IMR-90 (cell line): ENCODE measurements at regions not wholly inside any gene's neighbourhood (a gene's known extent, or its start where the extent isn't known, plus 50 kb on each side); places are given as distances from the start of the nearest gene placed in this dataset.

Experiments
- BHLHE40 ChIP-seq: fragments of 150-350 bp; IDR thresholded peaks from 2 replicates; pipeline ENCODE4 v1.6.1; 2016; ENCODE audit warnings: mild to moderate bottlenecking, low read depth, low read length
- CEBPB ChIP-seq: IDR thresholded peaks from 2 replicates; pipeline ENCODE4 v1.6.1; 2012; ENCODE audit warnings: low read depth, low read length, improper control_type of control experiment
- CHD1 ChIP-seq: IDR thresholded peaks from 2 replicates; pipeline ENCODE4 v1.6.1; 2012; ENCODE audit warnings: low read depth, low read length, improper control_type of control experiment
- CTCF ChIP-seq: conservative IDR thresholded peaks from 2 replicates; pipeline ENCODE4 v1.5.1; 2012; ENCODE audit warnings: mild to moderate bottlenecking, low read depth, low read length, improper control_type of control experiment
- MAZ ChIP-seq: IDR thresholded peaks from 2 replicates; pipeline ENCODE4 v1.6.1; 2012; ENCODE audit warnings: low read depth, mild to moderate bottlenecking, low read length, improper control_type of control experiment, moderate library complexity, borderline replicate concordance
- MXI1 ChIP-seq: IDR thresholded peaks from 2 replicates; pipeline ENCODE4 v1.6.1; 2012; ENCODE audit warnings: low read depth, mild to moderate bottlenecking, low read length, moderate library complexity, borderline replicate concordance
- POLR2A ChIP-seq: IDR thresholded peaks from 2 replicates; pipeline ENCODE4 v1.6.1; 2012; ENCODE audit warnings: mild to moderate bottlenecking, low read depth, low read length
- RAD21 ChIP-seq: IDR thresholded peaks from 2 replicates; pipeline ENCODE4 v1.6.1; 2012; ENCODE audit warnings: low read length, improper control_type of control experiment
- RFX5 ChIP-seq: IDR thresholded peaks from 2 replicates; pipeline ENCODE4 v1.8.0; 2012; ENCODE audit warnings: low read depth, mild to moderate bottlenecking, low read length, moderate library complexity
- USF2 ChIP-seq: fragments of 150-350 bp; IDR thresholded peaks from 2 replicates; pipeline ENCODE4 v1.6.1; 2017; ENCODE audit warnings: mild to moderate bottlenecking, antibody characterized with exemption, low read length, low read depth

GRCh38 chr10:64174666-64175255 lies 653.6 kb downstream of the REEP3 start:
- TF ChIP-seq CTCF (no peak), CEBPB (no peak), RFX5 (no peak), POLR2A (no peak), RAD21 (no peak), BHLHE40 (no peak), CHD1 (no peak), MXI1 (no peak), USF2 (no peak), MAZ (no peak)
